ENCODE measurements at regions not wholly inside any gene's neighbourhood (a gene's known extent, or its start where the extent isn't known, plus 50 kb on each side); places are given as distances from the start of the nearest gene placed in this dataset.
"Not testable (repeated sequence)": the region's sequence is repeated elsewhere in the genome, so short reads cannot be mapped to it uniquely, and the experiment has no call there.

- not testable (repeated sequence) for DNase-seq; ATAC-seq (ENCODE audit: poor library complexity)
- intact Hi-C loops (cut with DNase I): loop anchor here (10.0 kb wide), 1 partner anchor 56 kb away; the partner anchor contains the start of gene COL9A1
Measured at GRCh38 chr6:70360921-70361320, 52.4 kb upstream of the FAM135A start.

- no peak for DNase-seq
- intact Hi-C loops (cut with DNase I): no loop called here
- no peak for ATAC-seq (ENCODE audit: poor library complexity)
Measured at GRCh38 chr6:70353448-70353847, 50.6 kb upstream of the COL9A1 start.
